HepG2 (cell line): ENCODE measurements at regions not wholly inside any gene's neighbourhood (a gene's known extent, or its start where the extent isn't known, plus 50 kb on each side); places are given as distances from the start of the nearest gene placed in this dataset.

ENCODE experiments used
- ATAC-seq: fragments of 200-7000 bp; cut with Tn5 transposase; 3 replicates; pipeline ENCODE4 v1.9.1; 2020; ENCODE audit warnings: mild to moderate bottlenecking, moderate library complexity
- BruUV-seq: library from RNA; stranded (reverse); fragments of 400-500 nt; replicated peaks from 2 replicates; lab custom pipeline; 2021; lab: Mats Ljungman, UMichigan
- CTCF ChIA-PET: fragments of 300-600 bp; formaldehyde crosslinking; extraction: SDS; loops from one replicate; lab custom pipeline; 2021; ENCODE audit warnings: low total read pairs, inconsistent platforms, low intra/inter-chr PET ratio; lab: Yijun Ruan, JAX
- POLR2A ChIA-PET: fragments of 350-600 bp; sonication (Branson Sonifier 250); formaldehyde crosslinking; loops from one replicate; lab custom pipeline; 2020; ENCODE audit warnings: antibody characterized with exemption, inconsistent platforms; lab: Yijun Ruan, JAX
- DNase-seq: peaks from one replicate; pipeline ENCODE4 v3.0.0-alpha.2; 2015; ENCODE audit warnings: low spot score
- FAIRE-seq: peaks from 3 replicates; lab custom pipeline; 2011; peaks lifted over from hg19 to GRCh38; lab: Jason Lieb, UNC
- H2AFZ ChIP-seq: one replicate; pipeline ENCODE4 v1.6.1; 2011; ENCODE audit warnings: low read length, inconsistent platforms
- H3K27ac ChIP-seq: fragments of 300-600 bp; 3 replicates; pipeline ENCODE4 v1.8.0; 2011; ENCODE audit warnings: mixed run types, mild to moderate bottlenecking, mixed read lengths, low read length, inconsistent platforms; ENCODE audit not compliant: insufficient read depth; ENCODE audit errors: extremely low read length
- H3K27me3 ChIP-seq, 2 experiments: fragments of 200-600 bp in 1 of 2; 2 replicates in 1 of 2; 3 replicates in 1 of 2; pipeline versions ENCODE4 v1.6.0 to v1.8.0; 2011; ENCODE audit warnings: low read length in 2 of 2, mild to moderate bottlenecking in 2 of 2, moderate library complexity in 2 of 2, inconsistent platforms in 1 of 2; ENCODE audit not compliant: insufficient read depth in 2 of 2, control insufficient read depth in 1 of 2
- H3K36me3 ChIP-seq, 2 experiments: fragments of 200-600 bp in 1 of 2; replicated peaks in 1 of 2; 2 replicates in 1 of 2; 3 replicates in 1 of 2; pipeline versions ENCODE4 v1.5.1 to v1.8.0; 2011; ENCODE audit warnings: low read length in 2 of 2, inconsistent platforms in 1 of 2; ENCODE audit not compliant: insufficient read depth in 2 of 2, control insufficient read depth in 1 of 2
- H3K4me1 ChIP-seq: 2 replicates; pipeline ENCODE4 v1.5.1; 2012; ENCODE audit warnings: low read length, inconsistent platforms; ENCODE audit not compliant: insufficient read depth
- H3K4me2 ChIP-seq: 2 replicates; pipeline ENCODE4 v1.6.0; 2011; ENCODE audit warnings: low read depth, low read length, inconsistent platforms
- H3K4me3 ChIP-seq, 3 experiments: fragments of 200-600 bp in 1 of 3; sonication (generic), shearing (Covaris generic) in 1 of 3; replicated peaks in 1 of 3; 2 replicates each; pipeline ENCODE4 v1.5.1; 2011 to 2016; ENCODE audit warnings: low read length in 3 of 3, inconsistent platforms in 2 of 3, low read depth in 2 of 3, mild to moderate bottlenecking in 2 of 3, control low read depth in 1 of 3, mixed read lengths in 1 of 3; ENCODE audit not compliant: insufficient read depth in 1 of 3
- H3K79me2 ChIP-seq: one replicate; pipeline ENCODE4 v1.6.1; 2011; ENCODE audit warnings: low read length, inconsistent platforms; ENCODE audit not compliant: insufficient read depth
- H3K9ac ChIP-seq: 2 replicates; pipeline ENCODE4 v1.6.0; 2011; ENCODE audit warnings: mild to moderate bottlenecking, low read depth, low read length, inconsistent platforms; ENCODE audit not compliant: insufficient read depth
- H3K9me3 ChIP-seq: 2 replicates; pipeline ENCODE4 v1.5.1; 2012; ENCODE audit warnings: mild to moderate bottlenecking, low read length
- H4K20me1 ChIP-seq: 2 replicates; pipeline ENCODE4 v1.6.0; 2011; ENCODE audit warnings: inconsistent platforms, mild to moderate bottlenecking, low read length, moderate library complexity; ENCODE audit not compliant: insufficient read depth
- ATF3 ChIP-seq: sonication (generic); formaldehyde crosslinking; IDR thresholded peaks from 2 replicates; pipeline ENCODE4 v1.4.0; 2020; ENCODE audit warnings: missing genetic modification reagents
- GPN1 ChIP-seq: sonication (generic); formaldehyde crosslinking; IDR thresholded peaks from 2 replicates; pipeline ENCODE4 v1.5.1; 2020; ENCODE audit warnings: missing genetic modification reagents, borderline replicate concordance
- MLXIP ChIP-seq: sonication (generic); formaldehyde crosslinking; IDR thresholded peaks from 2 replicates; pipeline ENCODE4 v1.9.0; 2021; ENCODE audit warnings: missing genetic modification reagents, borderline replicate concordance
- MTERF4 ChIP-seq: sonication (generic); formaldehyde crosslinking; IDR thresholded peaks from 2 replicates; pipeline ENCODE4 v1.8.0; 2023; ENCODE audit warnings: mild to moderate bottlenecking, missing genetic modification reagents
- NFE2L2 ChIP-seq: fragments of 150-350 bp; IDR thresholded peaks from 2 replicates; pipeline ENCODE4 v1.6.1; 2014; ENCODE audit warnings: low read length
- PAF1 ChIP-seq: IDR thresholded peaks from 2 replicates; pipeline ENCODE4 v1.6.1; 2016; ENCODE audit warnings: missing genetic modification reagents, missing compliant biosample characterization
- RBM39 ChIP-seq: fragments of 200-400 bp; formaldehyde crosslinking; IDR thresholded peaks from one replicate; pipeline ENCODE4 v1.6.1; 2018; ENCODE audit warnings: antibody characterized with exemption, mild to moderate bottlenecking, low read depth, low read length; ENCODE audit not compliant: poor library complexity, severe bottlenecking
- SETDB1 ChIP-seq: sonication (generic); formaldehyde crosslinking; IDR thresholded peaks from 2 replicates; pipeline ENCODE4 v1.5.1; 2020; ENCODE audit warnings: missing genetic modification reagents, mild to moderate bottlenecking, borderline replicate concordance
- SOX13 ChIP-seq, 3 experiments: fragments of 450-650 bp in 1 of 3; sonication (generic) in 1 of 3; formaldehyde crosslinking in 1 of 3; IDR thresholded peaks in 2 of 3; conservative IDR thresholded peaks in 1 of 3; 2 replicates each; pipeline versions ENCODE4 v1.5.0 to v1.6.1; 2016 to 2020; ENCODE audit warnings: antibody characterized with exemption in 1 of 3, mild to moderate bottlenecking in 1 of 3, missing compliant biosample characterization in 1 of 3, missing genetic modification reagents in 1 of 3, moderate library complexity in 1 of 3
- TFDP1 ChIP-seq: IDR thresholded peaks from 2 replicates; pipeline ENCODE4 v1.6.1; 2016; ENCODE audit warnings: missing compliant biosample characterization, missing genetic modification reagents, borderline replicate concordance
- THAP7 ChIP-seq: sonication (generic); formaldehyde crosslinking; IDR thresholded peaks from 2 replicates; pipeline ENCODE4 v1.8.1; 2023; ENCODE audit warnings: mild to moderate bottlenecking, missing genetic modification reagents
- TRAFD1 ChIP-seq: sonication (generic); formaldehyde crosslinking; IDR thresholded peaks from 2 replicates; pipeline ENCODE4 v1.5.1; 2020; ENCODE audit warnings: missing genetic modification reagents, mild to moderate bottlenecking, borderline replicate concordance
- ZC3H13 ChIP-seq: sonication (generic); formaldehyde crosslinking; IDR thresholded peaks from 2 replicates; pipeline ENCODE4 v1.8.1; 2023; ENCODE audit warnings: mild to moderate bottlenecking, missing genetic modification reagents, moderate library complexity
- ZKSCAN8 ChIP-seq: IDR thresholded peaks from 2 replicates; pipeline ENCODE4 v1.6.1; 2016; ENCODE audit warnings: borderline replicate concordance, missing genetic modification reagents, missing compliant biosample characterization
- ZNF614 ChIP-seq: IDR thresholded peaks from 2 replicates; pipeline ENCODE4 v1.6.1; 2018; ENCODE audit warnings: missing biosample characterization, missing genetic modification reagents, inconsistent platforms, borderline replicate concordance
- WGBS: methylation state at CpG from one replicate; pipeline ENCODE4 v1.1.6; 2017; ENCODE audit warnings: low lambda C conversion rate; 5-methylcytosine and 5-hydroxymethylcytosine counted together
- in situ Hi-C: cut with HindIII; loops from 2 replicates; pipeline ENCODE4 v1.10.0; 2017; ENCODE audit warnings: low pct_unique_long_range_greater_than_20kb; ENCODE audit not compliant: extremely low pct_ligation_motif_present
- intact Hi-C: fragments of 100-400 bp; cut with micrococcal nuclease; formaldehyde crosslinking; loops from one replicate; pipeline ENCODE4 v1.10.0; 2022; ENCODE audit not compliant: unreplicated experiment

GRCh38 chr10:78516236-78516635 is 482.6 kb downstream of the RPS24 start (continued):
- TF ChIP-seq NFE2L2 = no peak
- TF ChIP-seq TRAFD1 = no peak

GRCh38 chr10:78516756-78517155 is 483.1 kb downstream of the RPS24 start:
- no peak for DNase-seq
- no peak overlapping the region for H3K4me3 ChIP-seq
- POLR2A ChIA-PET = no interaction called here
- no peaks in the 10 kb centered on the region for H3K9me3 ChIP-seq
- no peaks in the 10 kb centered on the region for H3K27me3 ChIP-seq
- H4K20me1 ChIP-seq = no peaks in the 10 kb centered on the region
- peaks cover 27% of the 10 kb centered on the region for H3K4me1 ChIP-seq
- no peak overlapping the region for H2AFZ ChIP-seq
- CTCF ChIA-PET = no interaction called here
- H3K9ac ChIP-seq = no peak overlapping the region
- no peak overlapping the region for H3K27ac ChIP-seq
- BruUV-seq = no TSS peak
- no peaks in the 10 kb centered on the region for H3K79me2 ChIP-seq
- H3K36me3 ChIP-seq = no peaks in the 10 kb centered on the region
- no peak for ATAC-seq
- WGBS = 84% methylated on average over 8 of the region's 8 CpGs
- intact Hi-C loops (no loop called here), in situ Hi-C loops (no loop called here)
- no peak for FAIRE-seq
- H3K4me2 ChIP-seq = no peak overlapping the region
- TF ChIP-seq ZC3H13 (CRISPR knock-in tag) (no peak), SETDB1 (CRISPR knock-in tag) (no peak), RBM39 (no peak), PAF1 (CRISPR knock-in tag) (no peak), THAP7 (CRISPR knock-in tag) (no peak), MTERF4 (CRISPR knock-in tag) (no peak), TFDP1 (CRISPR knock-in tag) (no peak), SOX13 (IDR thresholded peaks at IDR 0.05) (no peak), SOX13 (CRISPR knock-in tag; conservative IDR thresholded peaks at IDR 0.05 in 1 of 2, IDR thresholded peaks at IDR 0.05 in 1 of 2) (no peak), ZKSCAN8 (CRISPR knock-in tag) (no peak), ZNF614 (CRISPR knock-in tag) (no peak), GPN1 (CRISPR knock-in tag) (no peak), MLXIP (CRISPR knock-in tag) (no peak), ATF3 (CRISPR knock-in tag) (no peak)
